Activated CD8-positive, alpha-beta memory T cell treated with anti-CD3 and anti-CD28 coated beads for 48 hours (primary cell): ENCODE measurements at regions not wholly inside any gene's neighbourhood (a gene's known extent, or its start where the extent isn't known, plus 50 kb on each side); places are given as distances from the start of the nearest gene placed in this dataset.

Experiments
- DNase-seq, 3 experiments: peaks; one replicate each; pipeline ENCODE4 v3.0.0-alpha.2; 2020; ENCODE audit warnings: low read depth in 2 of 3, low spot score in 2 of 3

- DNase-seq: no peak
Observed at GRCh38 chr14:22071006-22071405, 397.4 kb upstream of the OR4E1 start.

- DNase-seq: no peak
Observed at GRCh38 chr14:22070119-22070982, 396.7 kb upstream of the OR4E1 start.

- no peak for DNase-seq
Observed at GRCh38 chr14:22065347-22065746, 391.7 kb upstream of the OR4E1 start.

GRCh38 chr14:22059201-22059600, 385.6 kb upstream of the OR4E1 start:
- no peak for DNase-seq

GRCh38 chr14:22052795-22053194, 379.2 kb upstream of the OR4E1 start:
- DNase-seq: no peak

GRCh38 chr14:22047115-22047514, 373.5 kb upstream of the OR4E1 start:
- DNase-seq: no peak

GRCh38 chr14:22046063-22046462, 372.4 kb upstream of the OR4E1 start:
- no peak for DNase-seq

GRCh38 chr14:22044193-22044592, 370.6 kb upstream of the OR4E1 start:
- no peak for DNase-seq

GRCh38 chr14:22040781-22041125, 367.1 kb upstream of the OR4E1 start:
- no peak for DNase-seq

GRCh38 chr14:22039938-22040780, 366.5 kb upstream of the OR4E1 start:
- no peak for DNase-seq

- no peak for DNase-seq
Observed at GRCh38 chr14:22036541-22037239, 363.1 kb upstream of the OR4E1 start.

GRCh38 chr14:22026527-22026926, 352.9 kb upstream of the OR4E1 start:
- DNase-seq: no peak

- no peak for DNase-seq
Observed at GRCh38 chr14:22025879-22026278, 352.3 kb upstream of the OR4E1 start.

GRCh38 chr14:22024137-22024536, 350.5 kb upstream of the OR4E1 start:
- no peak for DNase-seq

- no peak for DNase-seq
Observed at GRCh38 chr14:22018890-22019289, 345.3 kb upstream of the OR4E1 start.

GRCh38 chr14:22012452-22012851, 338.8 kb upstream of the OR4E1 start:
- DNase-seq: no peak

GRCh38 chr14:22011253-22011642, 337.6 kb upstream of the OR4E1 start:
- no peak for DNase-seq

- no peak for DNase-seq
Observed at GRCh38 chr14:22010545-22011252, 337.1 kb upstream of the OR4E1 start.

GRCh38 chr14:22008766-22009165, 335.1 kb upstream of the OR4E1 start:
- no peak for DNase-seq

- no peak for DNase-seq
Observed at GRCh38 chr14:22007784-22008412, 334.3 kb upstream of the OR4E1 start.

GRCh38 chr14:22007363-22007762, 333.7 kb upstream of the OR4E1 start:
- no peak for DNase-seq
